HepG2 (cell line): ENCODE measurements at regions not wholly inside any gene's neighbourhood (a gene's known extent, or its start where the extent isn't known, plus 50 kb on each side); places are given as distances from the start of the nearest gene placed in this dataset.

ENCODE experiments used
- ATAC-seq: fragments of 200-7000 bp; cut with Tn5 transposase; 3 replicates; pipeline ENCODE4 v1.9.1; 2020; ENCODE audit warnings: mild to moderate bottlenecking, moderate library complexity
- BruUV-seq: library from RNA; stranded (reverse); fragments of 400-500 nt; replicated peaks from 2 replicates; lab custom pipeline; 2021; lab: Mats Ljungman, UMichigan
- CTCF ChIA-PET: fragments of 300-600 bp; formaldehyde crosslinking; extraction: SDS; loops from one replicate; lab custom pipeline; 2021; ENCODE audit warnings: low total read pairs, inconsistent platforms, low intra/inter-chr PET ratio; lab: Yijun Ruan, JAX
- POLR2A ChIA-PET: fragments of 350-600 bp; sonication (Branson Sonifier 250); formaldehyde crosslinking; loops from one replicate; lab custom pipeline; 2020; ENCODE audit warnings: antibody characterized with exemption, inconsistent platforms; lab: Yijun Ruan, JAX
- DNase-seq: peaks from one replicate; pipeline ENCODE4 v3.0.0-alpha.2; 2015; ENCODE audit warnings: low spot score
- FAIRE-seq: peaks from 3 replicates; lab custom pipeline; 2011; peaks lifted over from hg19 to GRCh38; lab: Jason Lieb, UNC
- H2AFZ ChIP-seq: one replicate; pipeline ENCODE4 v1.6.1; 2011; ENCODE audit warnings: low read length, inconsistent platforms
- H3K27ac ChIP-seq: fragments of 300-600 bp; 3 replicates; pipeline ENCODE4 v1.8.0; 2011; ENCODE audit warnings: mixed run types, mild to moderate bottlenecking, mixed read lengths, low read length, inconsistent platforms; ENCODE audit not compliant: insufficient read depth; ENCODE audit errors: extremely low read length
- H3K27me3 ChIP-seq, 2 experiments: fragments of 200-600 bp in 1 of 2; 2 replicates in 1 of 2; 3 replicates in 1 of 2; pipeline versions ENCODE4 v1.6.0 to v1.8.0; 2011; ENCODE audit warnings: low read length in 2 of 2, mild to moderate bottlenecking in 2 of 2, moderate library complexity in 2 of 2, inconsistent platforms in 1 of 2; ENCODE audit not compliant: insufficient read depth in 2 of 2, control insufficient read depth in 1 of 2
- H3K36me3 ChIP-seq, 2 experiments: fragments of 200-600 bp in 1 of 2; replicated peaks in 1 of 2; 2 replicates in 1 of 2; 3 replicates in 1 of 2; pipeline versions ENCODE4 v1.5.1 to v1.8.0; 2011; ENCODE audit warnings: low read length in 2 of 2, inconsistent platforms in 1 of 2; ENCODE audit not compliant: insufficient read depth in 2 of 2, control insufficient read depth in 1 of 2
- H3K4me1 ChIP-seq: 2 replicates; pipeline ENCODE4 v1.5.1; 2012; ENCODE audit warnings: low read length, inconsistent platforms; ENCODE audit not compliant: insufficient read depth
- H3K4me2 ChIP-seq: 2 replicates; pipeline ENCODE4 v1.6.0; 2011; ENCODE audit warnings: low read depth, low read length, inconsistent platforms
- H3K4me3 ChIP-seq, 3 experiments: fragments of 200-600 bp in 1 of 3; sonication (generic), shearing (Covaris generic) in 1 of 3; replicated peaks in 1 of 3; 2 replicates each; pipeline ENCODE4 v1.5.1; 2011 to 2016; ENCODE audit warnings: low read length in 3 of 3, inconsistent platforms in 2 of 3, low read depth in 2 of 3, mild to moderate bottlenecking in 2 of 3, control low read depth in 1 of 3, mixed read lengths in 1 of 3; ENCODE audit not compliant: insufficient read depth in 1 of 3
- H3K79me2 ChIP-seq: one replicate; pipeline ENCODE4 v1.6.1; 2011; ENCODE audit warnings: low read length, inconsistent platforms; ENCODE audit not compliant: insufficient read depth
- H3K9ac ChIP-seq: 2 replicates; pipeline ENCODE4 v1.6.0; 2011; ENCODE audit warnings: mild to moderate bottlenecking, low read depth, low read length, inconsistent platforms; ENCODE audit not compliant: insufficient read depth
- H3K9me3 ChIP-seq: 2 replicates; pipeline ENCODE4 v1.5.1; 2012; ENCODE audit warnings: mild to moderate bottlenecking, low read length
- H4K20me1 ChIP-seq: 2 replicates; pipeline ENCODE4 v1.6.0; 2011; ENCODE audit warnings: inconsistent platforms, mild to moderate bottlenecking, low read length, moderate library complexity; ENCODE audit not compliant: insufficient read depth
- CBX1 ChIP-seq: IDR thresholded peaks from one replicate; pipeline ENCODE4 v1.6.1; 2016; ENCODE audit warnings: antibody characterized with exemption, low read depth
- CENPT ChIP-seq: sonication (generic); formaldehyde crosslinking; IDR thresholded peaks from 2 replicates; pipeline ENCODE4 v1.8.0; 2022; ENCODE audit warnings: low read depth, mild to moderate bottlenecking, moderate library complexity, missing genetic modification reagents
- ETV6 ChIP-seq: sonication (generic); formaldehyde crosslinking; conservative IDR thresholded peaks from 2 replicates; pipeline ENCODE4 v1.4.0; 2020; ENCODE audit warnings: missing genetic modification reagents
- HDAC2 ChIP-seq: sonication (generic); formaldehyde crosslinking; IDR thresholded peaks from 2 replicates; pipeline ENCODE4 v1.4.0; 2020; ENCODE audit warnings: missing genetic modification reagents
- IKZF4 ChIP-seq: sonication (generic); formaldehyde crosslinking; IDR thresholded peaks from 2 replicates; pipeline ENCODE4 v1.5.1; 2020; ENCODE audit warnings: borderline replicate concordance, mild to moderate bottlenecking, low read depth, missing genetic modification reagents; ENCODE audit errors: not compliant biosample characterization
- KLF13 ChIP-seq: sonication (generic); formaldehyde crosslinking; IDR thresholded peaks from 2 replicates; pipeline ENCODE4 v1.4.0; 2020; ENCODE audit warnings: mild to moderate bottlenecking, missing genetic modification reagents
- LRRFIP1 ChIP-seq: sonication (generic); formaldehyde crosslinking; conservative IDR thresholded peaks from 2 replicates; pipeline ENCODE4 v1.4.0; 2020; ENCODE audit warnings: missing genetic modification reagents
- NFKB2 ChIP-seq: sonication (generic); formaldehyde crosslinking; IDR thresholded peaks from 2 replicates; pipeline ENCODE4 v1.4.0; 2020; ENCODE audit warnings: missing genetic modification reagents, borderline replicate concordance
- NFKBIZ ChIP-seq: IDR thresholded peaks from 2 replicates; pipeline ENCODE4 v1.6.1; 2018; ENCODE audit warnings: missing genetic modification reagents, missing compliant biosample characterization
- RNF2 ChIP-seq: fragments of 450-650 bp; conservative IDR thresholded peaks from 2 replicates; pipeline ENCODE4 v1.6.1; 2016; ENCODE audit warnings: low read depth
- ZBTB39 ChIP-seq: sonication (generic); formaldehyde crosslinking; IDR thresholded peaks from 2 replicates; pipeline ENCODE4 v1.5.0; 2020; ENCODE audit warnings: missing genetic modification reagents
- ZMYM2 ChIP-seq: sonication (generic); formaldehyde crosslinking; IDR thresholded peaks from 2 replicates; pipeline ENCODE4 v1.8.0; 2022; ENCODE audit warnings: mild to moderate bottlenecking, missing genetic modification reagents
- ZNF138 ChIP-seq: sonication (generic); formaldehyde crosslinking; IDR thresholded peaks from 2 replicates; pipeline ENCODE4 v1.5.0; 2020; ENCODE audit warnings: mild to moderate bottlenecking, low read depth, missing genetic modification reagents
- ZUFSP ChIP-seq: sonication (generic); formaldehyde crosslinking; IDR thresholded peaks from 2 replicates; pipeline ENCODE4 v1.9.0; 2021; ENCODE audit warnings: missing genetic modification reagents, mild to moderate bottlenecking, borderline replicate concordance
- WGBS: methylation state at CpG from one replicate; pipeline ENCODE4 v1.1.6; 2017; ENCODE audit warnings: low lambda C conversion rate; 5-methylcytosine and 5-hydroxymethylcytosine counted together
- in situ Hi-C: cut with HindIII; loops from 2 replicates; pipeline ENCODE4 v1.10.0; 2017; ENCODE audit warnings: low pct_unique_long_range_greater_than_20kb; ENCODE audit not compliant: extremely low pct_ligation_motif_present
- intact Hi-C: fragments of 100-400 bp; cut with micrococcal nuclease; formaldehyde crosslinking; loops from one replicate; pipeline ENCODE4 v1.10.0; 2022; ENCODE audit not compliant: unreplicated experiment

- in situ Hi-C loops: no loop called here
- DNase-seq (no peak), FAIRE-seq (no peak), ATAC-seq (no peak)
- CTCF ChIA-PET: no interaction called here
- no peak overlapping the region for H3K4me2 ChIP-seq
- POLR2A ChIA-PET: no interaction called here
- WGBS: 6% methylated on average over 1 of the region's 1 CpG
- no peak overlapping the region for H3K4me3 ChIP-seq
- no TSS peak for BruUV-seq
- TF ChIP-seq NFKBIZ (CRISPR knock-in tag): no peak
- no peak for TF ChIP-seq NFKB2 (CRISPR knock-in tag)
- no peaks in the 10 kb centered on the region for H3K79me2 ChIP-seq
- no peaks in the 10 kb centered on the region for H3K27me3 ChIP-seq
- peaks cover 7% of the 10 kb centered on the region; the same call in 1 of the 2 replicates for H3K9me3 ChIP-seq
- H3K4me1 ChIP-seq: no peaks in the 10 kb centered on the region
- H3K9ac ChIP-seq: no peak overlapping the region
- H4K20me1 ChIP-seq: no peaks in the 10 kb centered on the region
- intact Hi-C loops: no loop called here
- H3K27ac ChIP-seq: no peak overlapping the region
- no peak overlapping the region for H2AFZ ChIP-seq
- H3K36me3 ChIP-seq: no peaks in the 10 kb centered on the region
Observed at GRCh38 chr6:54775576-54775975, 71.0 kb upstream of the FAM83B start.

- CTCF ChIA-PET: no interaction called here
- no TSS peak for BruUV-seq
- TF ChIP-seq CBX1 (no peak), ZUFSP (CRISPR knock-in tag) (no peak), ZBTB39 (CRISPR knock-in tag) (no peak), KLF13 (CRISPR knock-in tag) (no peak), ZMYM2 (CRISPR knock-in tag) (no peak), ZNF138 (CRISPR knock-in tag) (no peak), HDAC2 (CRISPR knock-in tag) (no peak), RNF2 (no peak), LRRFIP1 (CRISPR knock-in tag) (no peak), IKZF4 (no peak), ETV6 (CRISPR knock-in tag) (no peak), CENPT (CRISPR knock-in tag) (no peak)
Observed at GRCh38 chr6:54776891-54777290, 69.7 kb upstream of the FAM83B start.

More at GRCh38 chr6:54776891-54777290, 69.7 kb upstream of the FAM83B start:
- intact Hi-C loops (no loop called here), in situ Hi-C loops (no loop called here)
- H3K9me3 ChIP-seq: peaks cover 7% of the 10 kb centered on the region; the same call in 1 of the 2 replicates
- H3K79me2 ChIP-seq: no peaks in the 10 kb centered on the region
- H3K4me3 ChIP-seq: no peak overlapping the region
- POLR2A ChIA-PET: interaction anchor here (0.7 kb wide), 1 partner anchor 182 kb away, joined by 3 read pairs; no protein-coding TSS in a partner anchor
- H3K4me1 ChIP-seq: no peaks in the 10 kb centered on the region
- no peak overlapping the region for H3K4me2 ChIP-seq
- no peak overlapping the region for H3K9ac ChIP-seq
- no peaks in the 10 kb centered on the region for H3K36me3 ChIP-seq
- ATAC-seq (no peak), FAIRE-seq (no peak), DNase-seq (no peak)
- H4K20me1 ChIP-seq: no peaks in the 10 kb centered on the region
- H3K27ac ChIP-seq: no peak overlapping the region
- 0% methylated on average over 1 of the region's 1 CpG for WGBS
- no peaks in the 10 kb centered on the region for H3K27me3 ChIP-seq
- no peak overlapping the region for H2AFZ ChIP-seq
